Endothelial cell of umbilical vein (primary cell): ENCODE measurements at regions not wholly inside any gene's neighbourhood (a gene's known extent, or its start where the extent isn't known, plus 50 kb on each side); places are given as distances from the start of the nearest gene placed in this dataset.

Experiments
- CTCF ChIP-seq, 2 donors: IDR thresholded peaks; 1 replicate in 1 of 2; 2 replicates in 1 of 2; pipeline ENCODE4 v1.5.1; 2011; ENCODE audit warnings: low read length in 2 of 2, mild to moderate bottlenecking in 2 of 2, moderate library complexity in 2 of 2, control low read depth in 1 of 2, inconsistent platforms in 1 of 2, low read depth in 1 of 2; ENCODE audit not compliant: insufficient read depth in 1 of 2; ENCODE audit errors: extremely low read depth in 1 of 2
- EZH2 ChIP-seq: IDR thresholded peaks from 2 replicates; pipeline ENCODE4 v1.6.1; 2012; ENCODE audit warnings: borderline replicate concordance, low read depth, mild to moderate bottlenecking, moderate library complexity, low read length, inconsistent platforms; ENCODE audit not compliant: severe bottlenecking
- FOS ChIP-seq: IDR thresholded peaks from 2 replicates; pipeline ENCODE4 v1.6.1; 2011; ENCODE audit warnings: mild to moderate bottlenecking, low read length, moderate library complexity, borderline replicate concordance; ENCODE audit not compliant: insufficient read depth
- MYC ChIP-seq: IDR thresholded peaks from one replicate; pipeline ENCODE4 v1.6.1; 2011; ENCODE audit warnings: mild to moderate bottlenecking, low read depth, low read length
- POLR2A ChIP-seq: IDR thresholded peaks from 2 replicates; pipeline ENCODE4 v1.6.1; 2012; ENCODE audit warnings: low read depth, mild to moderate bottlenecking, control low read depth, low read length
- POLR2AphosphoS5 ChIP-seq: IDR thresholded peaks from 2 replicates; pipeline ENCODE4 v1.6.1; 2012; ENCODE audit warnings: low read depth, mild to moderate bottlenecking, control low read depth, low read length, moderate library complexity; ENCODE audit not compliant: insufficient read depth
- TF ChIP-seq, protein P1 (sequence below): IDR thresholded peaks from 2 replicates; pipeline ENCODE4 v1.6.1; 2011; ENCODE audit not compliant: insufficient read depth, insufficient read length

- TF ChIP-seq CTCF (IDR thresholded peaks at IDR 0.05; ENCODE audit: extremely low read depth in 1 of 2, insufficient read depth in 1 of 2, low read depth in 1 of 2, low read length in 2 of 2) = no peak
- TF ChIP-seq EZH2 = no peak
- TF ChIP-seq POLR2A = no peak
- no peak for TF ChIP-seq POLR2AphosphoS5
- no peak for TF ChIP-seq FOS
- no peak for TF ChIP-seq MYC
- TF ChIP-seq, protein P1, sequence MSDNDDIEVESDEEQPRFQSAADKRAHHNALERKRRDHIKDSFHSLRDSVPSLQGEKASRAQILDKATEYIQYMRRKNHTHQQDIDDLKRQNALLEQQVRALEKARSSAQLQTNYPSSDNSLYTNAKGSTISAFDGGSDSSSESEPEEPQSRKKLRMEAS = no peak
These were observed 107.1 kb upstream of the MYL2 start for GRCh38 chr12:111027431-111027830.
